ENCODE measurements at regions not wholly inside any gene's neighbourhood (a gene's known extent, or its start where the extent isn't known, plus 50 kb on each side); places are given as distances from the start of the nearest gene placed in this dataset.

- no peak for TF ChIP-seq EZH2phosphoT487 (IDR thresholded peaks at IDR 0.05; ENCODE audit: borderline replicate concordance, low read depth, low read length)
- TF ChIP-seq CTCF (conservative IDR thresholded peaks at IDR 0.05; ENCODE audit: low read length), result no peak
- Histone ChIP-seq H3K36me3 (ENCODE audit: insufficient read depth, low read length) (no peaks in the 10 kb centered on the region), H3K4me2 (ENCODE audit: low read length) (no peak overlapping the region), H4K20me1 (ENCODE audit: insufficient read depth, low read length) (no peaks in the 10 kb centered on the region), H3K27ac (ENCODE audit: low read depth, low read length, poor library complexity, severe bottlenecking) (no peak overlapping the region), H3K4me1 (ENCODE audit: insufficient read depth, low read length, poor library complexity, severe bottlenecking) (peaks cover 15% of the 10 kb centered on the region), H3K9me2 (ENCODE audit: insufficient read depth, low read length) (no peaks in the 10 kb centered on the region), H3K4me3 (ENCODE audit: low read depth, low read length, poor library complexity, severe bottlenecking) (no peak overlapping the region), H3K79me2 (ENCODE audit: insufficient read depth, low read depth, low read length) (no peaks in the 10 kb centered on the region), H2AFZ (ENCODE audit: low read length) (no peak overlapping the region), H3K9me3 (ENCODE audit: low read length) (no peaks in the 10 kb centered on the region)
- ChIA-PET CTCF (ENCODE audit: unreplicated experiment) (no interaction called here), POLR2A (interaction anchor here (0.6 kb wide), 1 partner anchor 73 kb away, joined by 3 read pairs; no protein-coding TSS in a partner anchor)
- DNase-seq (ENCODE audit: low spot score), result no peak
- no TSS peak for BruUV-seq (replicated peaks)
- intact Hi-C loops (cut with micrococcal nuclease; ENCODE audit: unreplicated experiment), result no loop called here
These were observed 223.1 kb upstream of the CTNNB1 start for GRCh38 chr3:40976241-40976640.

- Histone ChIP-seq H3K27ac (ENCODE audit: low read depth, low read length, poor library complexity, severe bottlenecking) (no peak overlapping the region), H3K4me2 (ENCODE audit: low read length) (no peak overlapping the region), H3K9me2 (ENCODE audit: insufficient read depth, low read length) (no peaks in the 10 kb centered on the region), H2AFZ (ENCODE audit: low read length) (no peak overlapping the region), H3K79me2 (ENCODE audit: insufficient read depth, low read depth, low read length) (no peaks in the 10 kb centered on the region), H4K20me1 (ENCODE audit: insufficient read depth, low read length) (no peaks in the 10 kb centered on the region), H3K4me1 (ENCODE audit: insufficient read depth, low read length, poor library complexity, severe bottlenecking) (no peaks in the 10 kb centered on the region), H3K9me3 (ENCODE audit: low read length) (no peaks in the 10 kb centered on the region), H3K36me3 (ENCODE audit: insufficient read depth, low read length) (no peaks in the 10 kb centered on the region), H3K4me3 (ENCODE audit: low read depth, low read length, poor library complexity, severe bottlenecking) (no peak overlapping the region)
- TF ChIP-seq CTCF (conservative IDR thresholded peaks at IDR 0.05; ENCODE audit: low read length) (no peak), EZH2phosphoT487 (IDR thresholded peaks at IDR 0.05; ENCODE audit: borderline replicate concordance, low read depth, low read length) (no peak)
- intact Hi-C loops (cut with micrococcal nuclease; ENCODE audit: unreplicated experiment), result no loop called here
- DNase-seq (ENCODE audit: low spot score), result no peak
- BruUV-seq (replicated peaks), result no TSS peak
- CTCF ChIA-PET (ENCODE audit: unreplicated experiment), result no interaction called here
- POLR2A ChIA-PET, result interaction anchor here (0.6 kb wide), 1 partner anchor 452 kb away, joined by 3 read pairs; no protein-coding TSS in a partner anchor
These were observed 220.9 kb upstream of the CTNNB1 start for GRCh38 chr3:40978442-40978841.

- intact Hi-C loops (cut with micrococcal nuclease; ENCODE audit: unreplicated experiment), result no loop called here
- ChIA-PET CTCF (ENCODE audit: unreplicated experiment) (no interaction called here), POLR2A (no interaction called here)
- Histone ChIP-seq H3K27ac (ENCODE audit: low read depth, low read length, poor library complexity, severe bottlenecking) (no peak overlapping the region), H3K36me3 (ENCODE audit: insufficient read depth, low read length) (no peaks in the 10 kb centered on the region), H3K4me1 (ENCODE audit: insufficient read depth, low read length, poor library complexity, severe bottlenecking) (no peaks in the 10 kb centered on the region), H3K79me2 (ENCODE audit: insufficient read depth, low read depth, low read length) (no peaks in the 10 kb centered on the region), H4K20me1 (ENCODE audit: insufficient read depth, low read length) (no peaks in the 10 kb centered on the region), H3K9me3 (ENCODE audit: low read length) (no peaks in the 10 kb centered on the region), H3K9me2 (ENCODE audit: insufficient read depth, low read length) (no peaks in the 10 kb centered on the region), H2AFZ (ENCODE audit: low read length) (no peak overlapping the region), H3K4me3 (ENCODE audit: low read depth, low read length, poor library complexity, severe bottlenecking) (no peak overlapping the region), H3K4me2 (ENCODE audit: low read length) (no peak overlapping the region)
- no TSS peak for BruUV-seq (replicated peaks)
- DNase-seq (ENCODE audit: low spot score), result no peak
- TF ChIP-seq EZH2phosphoT487 (IDR thresholded peaks at IDR 0.05; ENCODE audit: borderline replicate concordance, low read depth, low read length) (no peak), CTCF (conservative IDR thresholded peaks at IDR 0.05; ENCODE audit: low read length) (no peak)
These were observed 219.3 kb upstream of the CTNNB1 start for GRCh38 chr3:40979962-40980361.

Measured in OCI-LY7 (cell line).